IMR-90 (cell line): ENCODE measurements at regions not wholly inside any gene's neighbourhood (a gene's known extent, or its start where the extent isn't known, plus 50 kb on each side); places are given as distances from the start of the nearest gene placed in this dataset.

Source experiments
- ATAC-seq: fragments of 200-7000 bp; cut with Tn5 transposase; 2 replicates; pipeline ENCODE4 v1.9.1; 2020; ENCODE audit warnings: low read depth, mild to moderate bottlenecking, moderate library complexity
- BruUV-seq: library from RNA; stranded (reverse); fragments of 400-500 nt; replicated peaks from 2 replicates; lab custom pipeline; 2021; lab: Mats Ljungman, UMichigan
- CTCF ChIA-PET: fragments of 300-600 bp; formaldehyde crosslinking; extraction: SDS; loops from one replicate; lab custom pipeline; 2021; ENCODE audit warnings: antibody characterized with exemption; lab: Yijun Ruan, JAX
- POLR2A ChIA-PET: fragments of 300-600 bp; sonication (Branson Sonifier 250); formaldehyde crosslinking; loops from one replicate; lab custom pipeline; 2022; ENCODE audit warnings: antibody characterized with exemption; ENCODE audit not compliant: unreplicated experiment; lab: Charles Lee
- DNase-seq: peaks from one replicate; pipeline ENCODE4 v3.0.0; 2013
- H2AFZ ChIP-seq: replicated peaks from 2 replicates; pipeline ENCODE3; 2013; ENCODE audit warnings: low read length, mild to moderate bottlenecking; ENCODE audit not compliant: poor library complexity
- H2AK5ac ChIP-seq: 2 replicates; pipeline ENCODE4 v1.6.1; 2013; ENCODE audit warnings: low read depth, low read length, inconsistent platforms
- H2AK9ac ChIP-seq: replicated peaks from 2 replicates; pipeline ENCODE3; 2013; ENCODE audit warnings: mild to moderate bottlenecking, low read depth, low read length, moderate library complexity; ENCODE audit not compliant: poor library complexity
- H2BK120ac ChIP-seq: 2 replicates; pipeline ENCODE4 v1.6.1; 2013; ENCODE audit warnings: low read depth, low read length, inconsistent platforms
- H2BK15ac ChIP-seq: 3 replicates; pipeline ENCODE4 v1.6.1; 2013; ENCODE audit warnings: low read depth, low read length, inconsistent platforms
- H2BK20ac ChIP-seq: 2 replicates; pipeline ENCODE4 v1.6.1; 2013; ENCODE audit warnings: low read depth, mild to moderate bottlenecking, inconsistent platforms, low read length, moderate library complexity
- H2BK5ac ChIP-seq: 2 replicates; pipeline ENCODE4 v1.6.1; 2013; ENCODE audit warnings: mild to moderate bottlenecking, low read depth, low read length, inconsistent platforms; ENCODE audit not compliant: poor library complexity, severe bottlenecking
- H3K14ac ChIP-seq: replicated peaks from 2 replicates; pipeline ENCODE4 v1.6.1; 2013; ENCODE audit warnings: low read depth, low read length, inconsistent platforms
- H3K18ac ChIP-seq: 2 replicates; pipeline ENCODE4 v1.6.1; 2013; ENCODE audit warnings: low read depth, low read length, control low read depth
- H3K23ac ChIP-seq: 2 replicates; pipeline ENCODE4 v1.6.1; 2013; ENCODE audit warnings: low read depth, low read length, inconsistent platforms
- H3K27ac ChIP-seq: 2 replicates; pipeline ENCODE4 v1.5.1; 2013; ENCODE audit warnings: mild to moderate bottlenecking, control low read depth, low read length; ENCODE audit not compliant: insufficient read depth
- H3K27me3 ChIP-seq: 2 replicates; pipeline ENCODE4 v1.6.1; 2013; ENCODE audit warnings: low read length; ENCODE audit not compliant: control insufficient read depth, insufficient read depth
- H3K36me3 ChIP-seq: 2 replicates; pipeline ENCODE4 v1.6.1; 2013; ENCODE audit warnings: low read length, mixed read lengths; ENCODE audit not compliant: control insufficient read depth, insufficient read depth
- H3K4ac ChIP-seq: 2 replicates; pipeline ENCODE4 v1.6.1; 2013; ENCODE audit warnings: low read depth, low read length, inconsistent platforms
- H3K4me1 ChIP-seq: 2 replicates; pipeline ENCODE4 v1.6.1; 2013; ENCODE audit warnings: low read length, mixed read lengths; ENCODE audit not compliant: control insufficient read depth, insufficient read depth
- H3K4me2 ChIP-seq: 2 replicates; pipeline ENCODE4 v1.6.1; 2013; ENCODE audit warnings: low read depth, mild to moderate bottlenecking, control low read depth, low read length, moderate library complexity
- H3K4me3 ChIP-seq: 2 replicates; pipeline ENCODE4 v1.5.1; 2013; ENCODE audit warnings: low read depth, mild to moderate bottlenecking, control low read depth, low read length, moderate library complexity; ENCODE audit not compliant: insufficient read depth
- H3K56ac ChIP-seq: 2 replicates; pipeline ENCODE4 v1.6.1; 2013; ENCODE audit warnings: low read length, inconsistent platforms; ENCODE audit not compliant: insufficient read depth; ENCODE audit errors: extremely low read depth
- H3K79me1 ChIP-seq, 2 experiments: 2 replicates each; pipeline ENCODE4 v1.6.1; 2013; ENCODE audit warnings: low read length in 2 of 2, inconsistent platforms in 1 of 2, low read depth in 1 of 2
- H3K9ac ChIP-seq: 2 replicates; pipeline ENCODE4 v1.6.1; 2013; ENCODE audit warnings: low read depth, low read length, control low read depth
- H3K9me1 ChIP-seq: 2 replicates; pipeline ENCODE4 v1.6.1; 2013; ENCODE audit warnings: low read length, inconsistent platforms; ENCODE audit not compliant: insufficient read depth
- H3K9me3 ChIP-seq: 2 replicates; pipeline ENCODE4 v1.6.1; 2013; ENCODE audit warnings: low read length; ENCODE audit not compliant: control insufficient read depth, insufficient read depth
- H4K20me1 ChIP-seq: 2 replicates; pipeline ENCODE4 v1.6.1; 2013; ENCODE audit warnings: low read length, inconsistent platforms; ENCODE audit not compliant: insufficient read depth
- H4K5ac ChIP-seq: 2 replicates; pipeline ENCODE4 v1.6.1; 2013; ENCODE audit warnings: mild to moderate bottlenecking, low read depth, low read length, control low read depth
- H4K8ac ChIP-seq, 2 experiments: 2 replicates each; pipeline ENCODE4 v1.6.1; 2013; ENCODE audit warnings: low read depth in 2 of 2, low read length in 2 of 2, control low read depth in 1 of 2, inconsistent platforms in 1 of 2
- H4K91ac ChIP-seq: 2 replicates; pipeline ENCODE4 v1.6.1; 2013; ENCODE audit warnings: low read depth, low read length, inconsistent platforms; ENCODE audit not compliant: insufficient read depth
- CEBPB ChIP-seq: IDR thresholded peaks from 2 replicates; pipeline ENCODE4 v1.6.1; 2012; ENCODE audit warnings: low read depth, low read length, improper control_type of control experiment
- FOS ChIP-seq: fragments of 150-350 bp; IDR thresholded peaks from 2 replicates; pipeline ENCODE4 v1.6.1; 2016; ENCODE audit warnings: low read depth, low read length
- SMC3 ChIP-seq: fragments of 150-350 bp; IDR thresholded peaks from 2 replicates; pipeline ENCODE4 v1.6.1; 2016; ENCODE audit warnings: low read depth, mild to moderate bottlenecking, antibody characterized with exemption, low read length, moderate library complexity
- WGBS, 2 experiments: methylation state at CpG; one replicate each; pipeline versions ENCODE4 v1.1.5 to v1.1.7; 2013; ENCODE audit warnings: missing lambda C conversion rate in 2 of 2; ENCODE audit not compliant: insufficient read length in 1 of 2; ENCODE audit errors: extremely low coverage in 2 of 2; 5-methylcytosine and 5-hydroxymethylcytosine counted together
- dilution Hi-C: fragments of 300-500 bp; cut with HindIII; formaldehyde crosslinking; loops from one replicate; pipeline ENCODE4 v1.14.3; 2018; ENCODE audit warnings: low sequenced_read_pairs; ENCODE audit not compliant: unreplicated experiment
- in situ Hi-C: fragments of 300-500 bp; cut with MboI; formaldehyde crosslinking; loops from 3 replicates; pipeline ENCODE4 v1.14.3; 2019; ENCODE audit warnings: low sequenced_read_pairs, inconsistent platforms, mixed read lengths
- intact Hi-C: fragments of 100-400 bp; cut with micrococcal nuclease; formaldehyde crosslinking; loops from 2 replicates; pipeline ENCODE4 v1.10.0; 2022
- TF ChIP-seq, protein P1 (sequence below): conservative IDR thresholded peaks from 2 replicates; pipeline ENCODE4 v1.5.1; 2012; ENCODE audit warnings: mild to moderate bottlenecking, low read depth, low read length, improper control_type of control experiment
- TF ChIP-seq, protein P2 (sequence below): fragments of 150-350 bp; IDR thresholded peaks from 2 replicates; pipeline ENCODE4 v1.6.1; 2016; ENCODE audit warnings: low read depth, mild to moderate bottlenecking, low read length, moderate library complexity, borderline replicate concordance

DNA sequence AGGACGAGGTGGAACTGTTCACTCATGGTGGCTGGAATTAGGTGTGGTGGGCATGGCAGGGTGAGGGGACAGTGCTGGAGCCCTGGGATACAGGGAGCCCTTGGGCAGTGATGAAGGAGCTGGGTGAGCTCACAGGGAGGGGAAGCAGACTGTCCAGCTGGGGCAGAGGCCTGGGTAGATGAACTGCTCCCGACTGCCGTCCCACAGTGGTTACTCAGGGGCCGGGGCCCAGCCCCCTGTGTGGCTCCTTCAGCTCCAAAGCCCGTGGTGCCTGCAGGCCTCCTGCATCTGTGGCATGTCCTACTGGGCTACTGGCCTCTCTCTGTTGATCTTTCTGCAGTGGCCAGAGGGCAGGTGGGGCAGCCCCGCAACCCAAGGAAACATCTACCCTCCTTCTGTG lies 661.1 kb downstream of the NPHP4 start:
- Histone ChIP-seq H3K27me3 (no peaks in the 10 kb centered on the region), H2AK5ac (no peak overlapping the region), H3K27ac (no peak overlapping the region), H2AFZ (no peak overlapping the region), H3K14ac (no peak overlapping the region), H3K9me3 (peaks cover 37% of the 10 kb centered on the region), H3K18ac (no peak overlapping the region), H3K36me3 (no peaks in the 10 kb centered on the region), H3K4me2 (no peak overlapping the region), H2BK15ac (no peak overlapping the region), H3K79me1 (no peaks in the 10 kb centered on the region), H2BK120ac (no peak overlapping the region), H4K8ac (no peak overlapping the region), H3K9me1 (no peaks in the 10 kb centered on the region), H2BK20ac (no peak overlapping the region), H3K4ac (no peak overlapping the region), H3K23ac (no peak overlapping the region), H3K4me3 (no peak overlapping the region), H4K91ac (no peak overlapping the region), H3K4me1 (no peaks in the 10 kb centered on the region), H4K5ac (no peak overlapping the region), H2AK9ac (no peak overlapping the region), H3K9ac (no peak overlapping the region), H3K56ac (no peak overlapping the region), H2BK5ac (no peak overlapping the region), H4K20me1 (no peaks in the 10 kb centered on the region)
- CTCF ChIA-PET, result no interaction called here
- no peak for TF ChIP-seq FOS
- no peak for TF ChIP-seq SMC3
- TF ChIP-seq, protein P1, sequence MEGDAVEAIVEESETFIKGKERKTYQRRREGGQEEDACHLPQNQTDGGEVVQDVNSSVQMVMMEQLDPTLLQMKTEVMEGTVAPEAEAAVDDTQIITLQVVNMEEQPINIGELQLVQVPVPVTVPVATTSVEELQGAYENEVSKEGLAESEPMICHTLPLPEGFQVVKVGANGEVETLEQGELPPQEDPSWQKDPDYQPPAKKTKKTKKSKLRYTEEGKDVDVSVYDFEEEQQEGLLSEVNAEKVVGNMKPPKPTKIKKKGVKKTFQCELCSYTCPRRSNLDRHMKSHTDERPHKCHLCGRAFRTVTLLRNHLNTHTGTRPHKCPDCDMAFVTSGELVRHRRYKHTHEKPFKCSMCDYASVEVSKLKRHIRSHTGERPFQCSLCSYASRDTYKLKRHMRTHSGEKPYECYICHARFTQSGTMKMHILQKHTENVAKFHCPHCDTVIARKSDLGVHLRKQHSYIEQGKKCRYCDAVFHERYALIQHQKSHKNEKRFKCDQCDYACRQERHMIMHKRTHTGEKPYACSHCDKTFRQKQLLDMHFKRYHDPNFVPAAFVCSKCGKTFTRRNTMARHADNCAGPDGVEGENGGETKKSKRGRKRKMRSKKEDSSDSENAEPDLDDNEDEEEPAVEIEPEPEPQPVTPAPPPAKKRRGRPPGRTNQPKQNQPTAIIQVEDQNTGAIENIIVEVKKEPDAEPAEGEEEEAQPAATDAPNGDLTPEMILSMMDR, result no peak
- TF ChIP-seq, protein P2, sequence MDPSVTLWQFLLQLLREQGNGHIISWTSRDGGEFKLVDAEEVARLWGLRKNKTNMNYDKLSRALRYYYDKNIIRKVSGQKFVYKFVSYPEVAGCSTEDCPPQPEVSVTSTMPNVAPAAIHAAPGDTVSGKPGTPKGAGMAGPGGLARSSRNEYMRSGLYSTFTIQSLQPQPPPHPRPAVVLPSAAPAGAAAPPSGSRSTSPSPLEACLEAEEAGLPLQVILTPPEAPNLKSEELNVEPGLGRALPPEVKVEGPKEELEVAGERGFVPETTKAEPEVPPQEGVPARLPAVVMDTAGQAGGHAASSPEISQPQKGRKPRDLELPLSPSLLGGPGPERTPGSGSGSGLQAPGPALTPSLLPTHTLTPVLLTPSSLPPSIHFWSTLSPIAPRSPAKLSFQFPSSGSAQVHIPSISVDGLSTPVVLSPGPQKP, result no peak
- TF ChIP-seq CEBPB, result no peak
- in situ Hi-C loops, result no loop called here
- BruUV-seq, result no TSS peak
- 69% methylated on average over 4 of the region's 6 CpGs; no CpG with 5 or more reads in 1 of the 2 experiments for WGBS, 2 experiments
- intact Hi-C loops, result no loop called here
- DNase-seq (no peak), ATAC-seq (no peak)
- POLR2A ChIA-PET, result no interaction called here
- dilution Hi-C loops, result no loop called here
